GM19452 (cell line): ENCODE measurements at regions not wholly inside any gene's neighbourhood (a gene's known extent, or its start where the extent isn't known, plus 50 kb on each side); places are given as distances from the start of the nearest gene placed in this dataset.

ENCODE experiments used
- ATAC-seq: cut with Tn5 transposase; IDR thresholded peaks from one replicate; pipeline ENCODE4 v1.9.1; 2021; ENCODE audit not compliant: unreplicated experiment

- ATAC-seq = no peak
These were observed 665.6 kb downstream of the DHX35 start for GRCh38 chr20:39627765-39628164.

- no peak for ATAC-seq
These were observed 662.2 kb downstream of the DHX35 start for GRCh38 chr20:39624316-39624715.

- ATAC-seq = no peak
These were observed 661.6 kb downstream of the DHX35 start for GRCh38 chr20:39623584-39624234.

GRCh38 chr20:39619271-39619785 lies 657.2 kb downstream of the DHX35 start:
- no peak for ATAC-seq

- no peak for ATAC-seq
These were observed 649.8 kb downstream of the DHX35 start for GRCh38 chr20:39611901-39612300.

GRCh38 chr20:39607141-39607540 lies 645.0 kb downstream of the DHX35 start:
- ATAC-seq = no peak

GRCh38 chr20:39605908-39606307 lies 643.8 kb downstream of the DHX35 start:
- no peak for ATAC-seq

- no peak for ATAC-seq
These were observed 643.2 kb downstream of the DHX35 start for GRCh38 chr20:39605361-39605760.

- no peak for ATAC-seq
These were observed 641.1 kb downstream of the DHX35 start for GRCh38 chr20:39603219-39603618.

- ATAC-seq = no peak
These were observed 640.5 kb downstream of the DHX35 start for GRCh38 chr20:39602649-39603048.

- ATAC-seq = no peak
These were observed 638.7 kb downstream of the DHX35 start for GRCh38 chr20:39600871-39601270.

- ATAC-seq = no peak
These were observed 638.0 kb downstream of the DHX35 start for GRCh38 chr20:39600156-39600555.

- ATAC-seq = no peak
These were observed 634.4 kb downstream of the DHX35 start for GRCh38 chr20:39596554-39596953.

- ATAC-seq = no peak
These were observed 630.2 kb downstream of the DHX35 start for GRCh38 chr20:39592371-39592770.

GRCh38 chr20:39588148-39588757 lies 626.1 kb downstream of the DHX35 start:
- ATAC-seq = no peak

GRCh38 chr20:39581034-39581433 lies 618.9 kb downstream of the DHX35 start:
- no peak for ATAC-seq

- no peak for ATAC-seq
These were observed 614.6 kb downstream of the DHX35 start for GRCh38 chr20:39576771-39577170.

GRCh38 chr20:39574061-39574460 lies 611.9 kb downstream of the DHX35 start:
- no peak for ATAC-seq

- ATAC-seq = no peak
These were observed 609.0 kb downstream of the DHX35 start for GRCh38 chr20:39571171-39571570.

- ATAC-seq = no peak
These were observed 606.0 kb downstream of the DHX35 start for GRCh38 chr20:39568109-39568508.

- no peak for ATAC-seq
These were observed 601.2 kb downstream of the DHX35 start for GRCh38 chr20:39563349-39563748.

GRCh38 chr20:39554341-39554740 lies 592.2 kb downstream of the DHX35 start:
- ATAC-seq = no peak

- ATAC-seq = no peak
These were observed 591.0 kb downstream of the DHX35 start for GRCh38 chr20:39553120-39553519.
